ENCODE measurements at regions not wholly inside any gene's neighbourhood (a gene's known extent, or its start where the extent isn't known, plus 50 kb on each side); places are given as distances from the start of the nearest gene placed in this dataset.

DNA sequence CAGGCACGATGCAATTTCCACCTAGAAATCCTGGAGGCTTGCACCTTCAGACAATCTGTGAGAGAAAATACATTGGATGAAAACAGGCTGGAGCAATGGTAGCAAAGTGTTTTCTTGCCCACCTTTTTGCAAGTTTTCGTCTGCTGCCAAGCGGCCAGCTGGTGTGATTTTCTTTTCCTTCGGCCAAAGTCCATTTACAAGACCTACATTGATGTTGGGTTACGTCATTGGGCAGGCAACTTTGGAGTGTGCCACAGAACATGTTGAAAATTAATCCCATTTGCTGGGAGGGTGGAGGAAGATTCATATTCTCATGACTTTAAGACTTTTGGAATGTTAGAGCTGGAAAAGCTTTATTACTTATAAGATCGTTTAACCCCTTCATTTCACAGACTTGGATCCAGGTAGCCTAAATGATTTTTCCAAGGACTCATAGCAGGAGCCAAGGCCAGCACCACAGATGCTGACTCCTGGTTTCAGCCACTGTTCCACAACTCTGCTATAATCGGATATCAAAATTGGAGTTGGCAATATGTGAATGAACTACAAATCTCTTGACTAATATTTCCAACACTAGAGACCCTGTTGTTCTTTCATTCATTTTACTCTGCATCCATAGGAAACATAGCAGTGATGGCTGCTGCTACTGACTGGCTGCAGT is 352.1 kb downstream of the RND3 start:
- Mint-ChIP-seq H3K9me3 (peaks cover 0 to 4% of the 10 kb centered on the region in 2 donors), H3K27ac (no peak overlapping the region), H3K27me3 (no peaks in the 10 kb centered on the region), H3K4me3 (no peak overlapping the region), H3K4me1 (no peaks in the 10 kb centered on the region), H3K36me3 (no peaks in the 10 kb centered on the region)
- DNase-seq: no peak
- ATAC-seq (replicated peaks): no peak

GRCh38 chr2:150134223-150134857 is 353.1 kb downstream of the RND3 start:
- Mint-ChIP-seq H3K27ac (no peak overlapping the region), H3K4me1 (no peaks in the 10 kb centered on the region), H3K4me3 (no peak overlapping the region), H3K36me3 (no peaks in the 10 kb centered on the region), H3K9me3 (peaks cover 0 to 7% of the 10 kb centered on the region in 2 donors), H3K27me3 (no peaks in the 10 kb centered on the region)
- no peak for ATAC-seq (replicated peaks)
- no peak for DNase-seq

- no peaks in the 10 kb centered on the region for H3K36me3 Mint-ChIP-seq
- H3K27ac Mint-ChIP-seq: no peak overlapping the region
- H3K9me3 Mint-ChIP-seq: peaks cover 0 to 9% of the 10 kb centered on the region in 2 donors
- no peaks in the 10 kb centered on the region for H3K4me1 Mint-ChIP-seq
- peak in 1 of 2 donors; percentile 33 for ATAC-seq (replicated peaks)
- no peak for DNase-seq
- H3K4me3 Mint-ChIP-seq: no peak overlapping the region
- H3K27me3 Mint-ChIP-seq: no peaks in the 10 kb centered on the region
Measured at GRCh38 chr2:150133623-150134022, 353.8 kb downstream of the RND3 start.

- H3K4me3 Mint-ChIP-seq: no peak overlapping the region
- peaks cover 4 to 9% of the 10 kb centered on the region in 2 donors for H3K9me3 Mint-ChIP-seq
- no peak for ATAC-seq (replicated peaks)
- DNase-seq: no peak
- H3K4me1 Mint-ChIP-seq: no peaks in the 10 kb centered on the region
- no peaks in the 10 kb centered on the region for H3K36me3 Mint-ChIP-seq
- H3K27ac Mint-ChIP-seq: no peak overlapping the region
- H3K27me3 Mint-ChIP-seq: no peaks in the 10 kb centered on the region
Measured at GRCh38 chr2:150129921-150130575, 357.4 kb downstream of the RND3 start.

GRCh38 chr2:150127995-150128394 is 359.5 kb downstream of the RND3 start:
- no peak for DNase-seq
- no peak for ATAC-seq (replicated peaks)
- no peak overlapping the region for H3K4me3 Mint-ChIP-seq
- H3K4me1 Mint-ChIP-seq: no peaks in the 10 kb centered on the region
- H3K27me3 Mint-ChIP-seq: no peaks in the 10 kb centered on the region
- H3K36me3 Mint-ChIP-seq: no peaks in the 10 kb centered on the region
- H3K9me3 Mint-ChIP-seq: peaks cover 4 to 9% of the 10 kb centered on the region in 2 donors
- no peak overlapping the region for H3K27ac Mint-ChIP-seq

- Mint-ChIP-seq H3K4me3 (no peak overlapping the region), H3K27ac (no peak overlapping the region), H3K9me3 (peaks cover 4 to 9% of the 10 kb centered on the region in 2 donors), H3K4me1 (no peaks in the 10 kb centered on the region), H3K27me3 (no peaks in the 10 kb centered on the region), H3K36me3 (no peaks in the 10 kb centered on the region)
- DNase-seq: no peak
- no peak for ATAC-seq (replicated peaks)
Measured at GRCh38 chr2:150127346-150127990, 360.0 kb downstream of the RND3 start.

DNA sequence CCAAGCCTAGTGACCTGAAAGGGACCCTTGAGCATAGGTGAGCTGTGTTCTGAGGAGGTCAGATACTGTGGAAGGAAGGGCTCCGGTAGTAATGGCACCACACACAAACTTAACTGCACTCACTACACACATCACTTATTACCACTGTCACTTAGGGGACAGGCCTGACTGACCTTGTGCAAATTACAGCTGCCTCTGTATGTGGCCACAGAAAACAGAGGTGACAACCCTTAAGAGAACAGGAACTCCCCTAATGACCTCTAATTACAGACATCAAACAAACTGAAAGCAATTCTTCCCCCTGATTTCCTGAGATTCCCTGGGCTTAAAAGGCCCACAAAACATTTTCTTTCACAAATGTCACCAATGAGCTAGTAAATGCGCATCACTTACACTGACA is 360.6 kb downstream of the RND3 start:
- Mint-ChIP-seq H3K27me3 (no peaks in the 10 kb centered on the region), H3K9me3 (peaks cover 4 to 9% of the 10 kb centered on the region in 2 donors), H3K4me1 (no peaks in the 10 kb centered on the region)

DNA sequence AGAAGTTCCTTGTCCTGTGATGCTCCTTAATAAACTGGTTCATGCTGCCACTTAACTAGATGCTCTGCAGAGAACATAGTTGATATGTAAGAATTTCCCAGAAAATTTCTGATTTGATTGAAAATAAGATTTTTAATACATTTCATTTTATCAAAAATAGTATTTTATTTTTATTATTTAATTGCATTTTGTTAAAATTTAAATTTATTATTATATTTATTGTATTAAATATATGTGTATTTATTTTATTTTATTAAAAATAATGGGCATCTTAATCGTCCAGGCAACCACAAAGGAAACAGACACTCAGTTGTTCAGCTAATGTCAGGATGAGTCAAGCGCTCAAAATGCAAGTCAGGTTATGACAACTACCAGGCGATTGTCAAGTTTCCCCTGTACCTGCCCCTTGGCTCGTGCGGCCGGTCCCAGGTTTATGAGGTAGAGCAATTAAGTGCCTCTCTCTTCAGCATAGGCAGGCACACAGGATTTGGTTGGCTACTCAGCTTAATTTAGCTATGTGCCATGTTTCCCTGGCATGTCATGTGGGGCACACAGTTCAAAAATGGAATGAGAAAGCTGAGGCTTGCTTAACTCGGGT is 361.2 kb downstream of the RND3 start:
- ATAC-seq (replicated peaks): no peak
- no peak for DNase-seq
- no peaks in the 10 kb centered on the region for H3K27me3 Mint-ChIP-seq
- no peak overlapping the region for H3K4me3 Mint-ChIP-seq
- no peaks in the 10 kb centered on the region for H3K36me3 Mint-ChIP-seq
- H3K9me3 Mint-ChIP-seq: peaks cover 4 to 9% of the 10 kb centered on the region in 2 donors
- no peak overlapping the region for H3K27ac Mint-ChIP-seq
- H3K4me1 Mint-ChIP-seq: no peaks in the 10 kb centered on the region

More for the DNA sequence above, 360.6 kb downstream of the RND3 start:
- ATAC-seq (replicated peaks): no peak
- no peak for DNase-seq
- Mint-ChIP-seq H3K36me3 (no peaks in the 10 kb centered on the region), H3K4me3 (no peak overlapping the region), H3K27ac (no peak overlapping the region)

GRCh38 chr2:150125708-150126107 is 361.8 kb downstream of the RND3 start:
- Mint-ChIP-seq H3K4me1 (no peaks in the 10 kb centered on the region), H3K36me3 (no peaks in the 10 kb centered on the region), H3K27me3 (no peaks in the 10 kb centered on the region), H3K9me3 (peaks cover 4 to 9% of the 10 kb centered on the region in 2 donors), H3K4me3 (no peak overlapping the region), H3K27ac (no peak overlapping the region)
- ATAC-seq (replicated peaks) (no peak), DNase-seq (no peak)

- no peak for DNase-seq
- H3K9me3 Mint-ChIP-seq: peaks cover 4 to 7% of the 10 kb centered on the region in 2 donors
- H3K36me3 Mint-ChIP-seq: no peaks in the 10 kb centered on the region
- no peaks in the 10 kb centered on the region for H3K27me3 Mint-ChIP-seq
- no peaks in the 10 kb centered on the region for H3K4me1 Mint-ChIP-seq
- ATAC-seq (replicated peaks): no peak
- no peak overlapping the region for H3K27ac Mint-ChIP-seq
- no peak overlapping the region for H3K4me3 Mint-ChIP-seq
Measured at GRCh38 chr2:150125188-150125587, 362.3 kb downstream of the RND3 start.

- H3K27me3 Mint-ChIP-seq: no peaks in the 10 kb centered on the region
- no peak overlapping the region for H3K27ac Mint-ChIP-seq
- DNase-seq (no peak), ATAC-seq (replicated peaks) (no peak)
- H3K9me3 Mint-ChIP-seq: peaks cover 4 to 5% of the 10 kb centered on the region in 2 donors
- no peaks in the 10 kb centered on the region for H3K36me3 Mint-ChIP-seq
- H3K4me3 Mint-ChIP-seq: no peak overlapping the region
- H3K4me1 Mint-ChIP-seq: no peaks in the 10 kb centered on the region
Measured at GRCh38 chr2:150124739-150125138, 362.7 kb downstream of the RND3 start.

- no peak for DNase-seq
- Mint-ChIP-seq H3K27me3 (no peaks in the 10 kb centered on the region), H3K4me3 (no peak overlapping the region), H3K36me3 (no peaks in the 10 kb centered on the region), H3K9me3 (peaks cover 0 to 1% of the 10 kb centered on the region in 2 donors), H3K27ac (no peak overlapping the region), H3K4me1 (no peaks in the 10 kb centered on the region)
- ATAC-seq (replicated peaks): no peak
Measured at GRCh38 chr2:150122871-150123613, 364.4 kb downstream of the RND3 start.

- ATAC-seq (replicated peaks): no peak
- no peaks in the 10 kb centered on the region for H3K4me1 Mint-ChIP-seq
- no peak for DNase-seq
- no peak overlapping the region for H3K27ac Mint-ChIP-seq
- no peaks in the 10 kb centered on the region for H3K36me3 Mint-ChIP-seq
- H3K9me3 Mint-ChIP-seq: peaks cover 0 to 1% of the 10 kb centered on the region in 2 donors
- H3K27me3 Mint-ChIP-seq: no peaks in the 10 kb centered on the region
- H3K4me3 Mint-ChIP-seq: no peak overlapping the region
Measured at GRCh38 chr2:150122156-150122555, 365.3 kb downstream of the RND3 start.

Measured in stimulated activated naive B cell treated with anti-CD40 and anti-IgM and Interleukin-4, amounts not matched to agents 10 μg/mL and 1 μg/mL and 100 μg/mL, for 72 hours (primary cell).